ENCODE measurements at regions not wholly inside any gene's neighbourhood (a gene's known extent, or its start where the extent isn't known, plus 50 kb on each side); places are given as distances from the start of the nearest gene placed in this dataset.

DNA sequence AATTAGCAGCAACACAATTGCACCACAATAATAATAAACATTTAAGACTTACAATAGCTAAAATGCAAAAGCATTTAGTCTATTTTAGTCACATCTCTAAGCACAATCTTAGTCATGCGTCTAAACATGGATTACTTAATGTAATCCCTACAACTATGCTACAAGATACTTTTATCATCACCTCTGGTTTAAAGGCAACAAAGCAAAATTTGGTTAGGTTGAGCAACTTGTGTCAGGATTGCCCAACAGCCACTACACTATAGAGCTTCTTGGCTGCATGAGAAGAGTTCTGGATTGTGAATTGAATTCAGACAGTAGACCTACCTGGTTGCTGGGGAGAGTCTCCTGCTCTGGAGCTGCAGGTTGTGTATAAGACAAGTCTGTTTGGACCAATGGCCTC lies 146.5 kb upstream of the PUDP start:
- H2BK120ac ChIP-seq (ENCODE audit: low read depth, low read length) = no peak overlapping the region
- no peak overlapping the region for H2AK5ac ChIP-seq (ENCODE audit: low read depth, low read length)
- H3K14ac ChIP-seq (ENCODE audit: low read length) = no peak overlapping the region
- H3K36me3 ChIP-seq (replicated peaks in 1 of 2; ENCODE audit: control insufficient read depth in 2 of 2, insufficient read depth in 2 of 2, low read length in 2 of 2) = no peaks in the 10 kb centered on the region
- no peak overlapping the region for H3K4ac ChIP-seq (ENCODE audit: low read length)
- no peak overlapping the region for H3K4me2 ChIP-seq (ENCODE audit: insufficient read depth, low read length, poor library complexity, severe bottlenecking)
- no peak overlapping the region for H3K4me3 ChIP-seq (ENCODE audit: low read length in 2 of 2)
- H3K4me1 ChIP-seq (ENCODE audit: control insufficient read depth in 2 of 2, insufficient read depth in 1 of 2, low read depth in 1 of 2, low read length in 2 of 2) = peaks cover 0 to 3% of the 10 kb centered on the region in 2 donors
- H3K9me3 ChIP-seq (replicated peaks in 1 of 2; ENCODE audit: control insufficient read depth in 2 of 2, insufficient read depth in 1 of 2, low read depth in 1 of 2, low read length in 2 of 2) = peaks cover 1 to 3% of the 10 kb centered on the region in 2 donors
- no peak overlapping the region for H2BK15ac ChIP-seq (ENCODE audit: low read length)
- DNase-seq (ENCODE audit: low spot score) = no peak
- H3K23ac ChIP-seq (ENCODE audit: low read depth, low read length, poor library complexity) = no peak overlapping the region
- no peak overlapping the region for H2BK12ac ChIP-seq (ENCODE audit: low read length)
- H2BK5ac ChIP-seq (ENCODE audit: low read length) = no peak overlapping the region
- H3K27me3 ChIP-seq (ENCODE audit: control insufficient read depth in 3 of 3, insufficient read depth in 3 of 3, low read depth in 1 of 3, low read length in 3 of 3) = no peaks in the 10 kb centered on the region
- no peak overlapping the region for H2AFZ ChIP-seq (ENCODE audit: low read length)
- H4K91ac ChIP-seq (ENCODE audit: low read depth, low read length, poor library complexity) = no peak overlapping the region
- H3K79me1 ChIP-seq (ENCODE audit: low read depth, low read length) = no peaks in the 10 kb centered on the region
- no CpG with 5 or more reads among the region's 1 CpG for WGBS, 2 donors (ENCODE audit: extremely low coverage in 2 of 2, insufficient read length in 2 of 2, insufficient replicate concordance in 1 of 2)
- H3K9ac ChIP-seq (ENCODE audit: low read depth, low read length, poor library complexity) = no peak overlapping the region
- H3K18ac ChIP-seq (ENCODE audit: low read length) = no peak overlapping the region
- H3K27ac ChIP-seq (replicated peaks; ENCODE audit: low read length) = no peak overlapping the region
- no peak overlapping the region for H4K8ac ChIP-seq (ENCODE audit: low read depth, low read length)

DNA sequence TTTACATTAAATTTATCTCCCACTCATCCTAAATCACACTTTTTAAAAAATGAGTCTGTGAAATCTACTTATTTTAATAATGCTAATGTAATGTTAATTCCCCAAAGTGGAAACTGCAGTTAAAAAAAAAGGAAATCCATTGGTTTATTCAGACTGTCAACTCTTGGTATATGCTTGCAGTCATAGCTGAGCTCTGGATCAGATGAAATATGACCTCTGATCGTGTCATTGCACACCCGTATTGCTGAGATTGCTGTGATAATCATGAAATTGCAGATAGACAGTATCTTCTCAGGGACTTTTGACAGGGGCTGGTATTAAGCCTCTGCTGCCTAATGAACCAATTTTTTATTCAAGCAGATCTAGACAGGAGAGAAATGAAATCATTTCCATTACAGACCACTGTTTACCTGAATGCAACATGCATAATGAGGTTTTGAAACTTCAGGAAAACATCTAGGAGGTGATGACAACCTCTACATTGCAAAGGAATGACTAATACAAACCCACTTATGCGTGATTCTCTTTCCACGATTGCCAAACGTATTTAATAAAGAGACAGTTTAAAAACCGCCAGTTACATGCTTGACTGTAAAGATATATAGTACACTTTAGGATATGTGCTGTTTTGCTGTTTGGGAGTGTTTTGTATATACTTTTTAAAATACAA lies 138.3 kb upstream of the PUDP start:
- H3K23ac ChIP-seq (ENCODE audit: low read depth, low read length, poor library complexity) = no peak overlapping the region
- no peak overlapping the region for H2AK5ac ChIP-seq (ENCODE audit: low read depth, low read length)
- no peak overlapping the region for H2BK15ac ChIP-seq (ENCODE audit: low read length)
- no peak overlapping the region for H4K91ac ChIP-seq (ENCODE audit: low read depth, low read length, poor library complexity)
- no peak overlapping the region for H3K27ac ChIP-seq (replicated peaks; ENCODE audit: low read length)
- H3K4me1 ChIP-seq (ENCODE audit: control insufficient read depth in 2 of 2, insufficient read depth in 1 of 2, low read depth in 1 of 2, low read length in 2 of 2) = peaks cover 0 to 3% of the 10 kb centered on the region in 2 donors
- no peak overlapping the region for H3K18ac ChIP-seq (ENCODE audit: low read length)
- WGBS, 2 donors (ENCODE audit: extremely low coverage in 2 of 2, insufficient read length in 2 of 2, insufficient replicate concordance in 1 of 2) = no CpG with 5 or more reads among the region's 6 CpGs
- no peaks in the 10 kb centered on the region for H3K79me1 ChIP-seq (ENCODE audit: low read depth, low read length)
- no peak overlapping the region for H2BK12ac ChIP-seq (ENCODE audit: low read length)
- H3K4me2 ChIP-seq (ENCODE audit: insufficient read depth, low read length, poor library complexity, severe bottlenecking) = no peak overlapping the region
- no peak overlapping the region for H3K14ac ChIP-seq (ENCODE audit: low read length)
- no peaks in the 10 kb centered on the region for H3K36me3 ChIP-seq (replicated peaks in 1 of 2; ENCODE audit: control insufficient read depth in 2 of 2, insufficient read depth in 2 of 2, low read length in 2 of 2)
- no peak overlapping the region for H3K9ac ChIP-seq (ENCODE audit: low read depth, low read length, poor library complexity)
- no peaks in the 10 kb centered on the region for H3K9me3 ChIP-seq (replicated peaks in 1 of 2; ENCODE audit: control insufficient read depth in 2 of 2, insufficient read depth in 1 of 2, low read depth in 1 of 2, low read length in 2 of 2)
- H2BK5ac ChIP-seq (ENCODE audit: low read length) = no peak overlapping the region
- H3K4ac ChIP-seq (ENCODE audit: low read length) = no peak overlapping the region
- H2AFZ ChIP-seq (ENCODE audit: low read length) = no peak overlapping the region
- no peaks in the 10 kb centered on the region for H3K27me3 ChIP-seq (ENCODE audit: control insufficient read depth in 3 of 3, insufficient read depth in 3 of 3, low read depth in 1 of 3, low read length in 3 of 3)
- no peak overlapping the region for H2BK120ac ChIP-seq (ENCODE audit: low read depth, low read length)
- H3K4me3 ChIP-seq (ENCODE audit: low read length in 2 of 2) = no peak overlapping the region
- H4K8ac ChIP-seq (ENCODE audit: low read depth, low read length) = no peak overlapping the region
- no peak for DNase-seq (ENCODE audit: low spot score)

DNA sequence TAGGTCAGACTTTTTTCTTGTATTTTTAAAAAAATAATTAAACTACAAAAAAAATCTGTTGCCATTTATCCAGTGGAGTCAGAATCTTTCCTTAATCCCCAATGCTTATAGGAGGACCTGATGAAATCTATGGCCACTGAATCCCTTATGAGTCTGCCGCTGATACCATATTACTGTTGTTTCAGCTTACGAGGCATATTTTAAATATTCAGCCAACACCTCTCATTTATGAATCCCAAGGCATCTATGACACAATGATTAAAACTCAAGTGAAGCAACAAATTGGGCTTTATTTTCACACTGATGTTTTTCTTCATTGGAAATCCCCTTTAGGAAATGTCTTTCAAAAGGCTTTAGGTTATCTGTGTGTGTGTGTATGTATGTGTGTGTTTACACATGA lies 137.8 kb upstream of the PUDP start:
- Histone ChIP-seq H3K4ac (ENCODE audit: low read length) (no peak overlapping the region), H2BK15ac (ENCODE audit: low read length) (no peak overlapping the region), H3K4me2 (ENCODE audit: insufficient read depth, low read length, poor library complexity, severe bottlenecking) (no peak overlapping the region), H3K4me3 (ENCODE audit: low read length in 2 of 2) (no peak overlapping the region), H3K18ac (ENCODE audit: low read length) (no peak overlapping the region), H2BK5ac (ENCODE audit: low read length) (no peak overlapping the region), H3K9me3 (replicated peaks in 1 of 2; ENCODE audit: control insufficient read depth in 2 of 2, insufficient read depth in 1 of 2, low read depth in 1 of 2, low read length in 2 of 2) (no peaks in the 10 kb centered on the region), H3K27me3 (ENCODE audit: control insufficient read depth in 3 of 3, insufficient read depth in 3 of 3, low read depth in 1 of 3, low read length in 3 of 3) (no peaks in the 10 kb centered on the region), H3K27ac (replicated peaks; ENCODE audit: low read length) (no peak overlapping the region), H3K23ac (ENCODE audit: low read depth, low read length, poor library complexity) (no peak overlapping the region), H2BK120ac (ENCODE audit: low read depth, low read length) (no peak overlapping the region), H3K36me3 (replicated peaks in 1 of 2; ENCODE audit: control insufficient read depth in 2 of 2, insufficient read depth in 2 of 2, low read length in 2 of 2) (no peaks in the 10 kb centered on the region), H3K4me1 (ENCODE audit: control insufficient read depth in 2 of 2, insufficient read depth in 1 of 2, low read depth in 1 of 2, low read length in 2 of 2) (peaks cover 0 to 3% of the 10 kb centered on the region in 2 donors), H2BK12ac (ENCODE audit: low read length) (no peak overlapping the region), H4K8ac (ENCODE audit: low read depth, low read length) (no peak overlapping the region), H2AK5ac (ENCODE audit: low read depth, low read length) (no peak overlapping the region), H3K79me1 (ENCODE audit: low read depth, low read length) (no peaks in the 10 kb centered on the region), H3K9ac (ENCODE audit: low read depth, low read length, poor library complexity) (no peak overlapping the region), H3K14ac (ENCODE audit: low read length) (no peak overlapping the region), H2AFZ (ENCODE audit: low read length) (no peak overlapping the region), H4K91ac (ENCODE audit: low read depth, low read length, poor library complexity) (no peak overlapping the region)
- DNase-seq (ENCODE audit: low spot score) = no peak
- no CpG with 5 or more reads among the region's 2 CpGs for WGBS, 2 donors (ENCODE audit: extremely low coverage in 2 of 2, insufficient read length in 2 of 2, insufficient replicate concordance in 1 of 2)

DNA sequence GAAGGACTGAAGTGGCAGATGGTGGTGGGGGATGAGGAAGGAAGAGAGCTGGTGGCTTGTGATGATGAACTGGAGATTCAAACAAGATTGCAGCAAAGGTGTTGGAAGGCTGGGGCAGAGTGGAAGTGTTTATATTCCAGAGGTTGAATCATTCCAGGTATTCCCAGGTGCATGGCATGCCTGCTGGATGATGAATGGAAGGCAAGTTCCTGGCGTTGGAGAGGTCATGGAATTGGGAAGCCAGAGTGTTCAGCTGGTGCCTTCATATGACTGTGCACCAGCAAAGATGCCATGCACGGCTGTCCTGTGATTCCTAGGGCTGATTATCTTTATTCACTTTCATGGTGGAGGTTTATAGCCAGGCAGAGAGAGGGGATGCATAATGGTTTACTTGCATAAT lies 135.8 kb upstream of the PUDP start:
- H3K18ac ChIP-seq (ENCODE audit: low read length) = no peak overlapping the region
- H3K27ac ChIP-seq (replicated peaks; ENCODE audit: low read length) = no peak overlapping the region
- H4K91ac ChIP-seq (ENCODE audit: low read depth, low read length, poor library complexity) = no peak overlapping the region
- no peak overlapping the region for H3K4me2 ChIP-seq (ENCODE audit: insufficient read depth, low read length, poor library complexity, severe bottlenecking)
- H3K4me3 ChIP-seq (ENCODE audit: low read length in 2 of 2) = no peak overlapping the region
- H2AK5ac ChIP-seq (ENCODE audit: low read depth, low read length) = no peak overlapping the region
- H3K36me3 ChIP-seq (replicated peaks in 1 of 2; ENCODE audit: control insufficient read depth in 2 of 2, insufficient read depth in 2 of 2, low read length in 2 of 2) = no peaks in the 10 kb centered on the region
- H2BK120ac ChIP-seq (ENCODE audit: low read depth, low read length) = no peak overlapping the region
- no peak overlapping the region for H4K8ac ChIP-seq (ENCODE audit: low read depth, low read length)
- H2AFZ ChIP-seq (ENCODE audit: low read length) = no peak overlapping the region
- no peak for DNase-seq (ENCODE audit: low spot score)
- H3K23ac ChIP-seq (ENCODE audit: low read depth, low read length, poor library complexity) = no peak overlapping the region
- WGBS, 2 donors (ENCODE audit: extremely low coverage in 2 of 2, insufficient read length in 2 of 2, insufficient replicate concordance in 1 of 2) = no CpG with 5 or more reads among the region's 2 CpGs
- H2BK5ac ChIP-seq (ENCODE audit: low read length) = no peak overlapping the region
- no peaks in the 10 kb centered on the region for H3K9me3 ChIP-seq (replicated peaks in 1 of 2; ENCODE audit: control insufficient read depth in 2 of 2, insufficient read depth in 1 of 2, low read depth in 1 of 2, low read length in 2 of 2)
- no peak overlapping the region for H3K4ac ChIP-seq (ENCODE audit: low read length)
- H3K9ac ChIP-seq (ENCODE audit: low read depth, low read length, poor library complexity) = no peak overlapping the region
- H3K4me1 ChIP-seq (ENCODE audit: control insufficient read depth in 2 of 2, insufficient read depth in 1 of 2, low read depth in 1 of 2, low read length in 2 of 2) = no peaks in the 10 kb centered on the region
- no peak overlapping the region for H2BK15ac ChIP-seq (ENCODE audit: low read length)
- no peaks in the 10 kb centered on the region for H3K27me3 ChIP-seq (ENCODE audit: control insufficient read depth in 3 of 3, insufficient read depth in 3 of 3, low read depth in 1 of 3, low read length in 3 of 3)
- H2BK12ac ChIP-seq (ENCODE audit: low read length) = no peak overlapping the region
- H3K79me1 ChIP-seq (ENCODE audit: low read depth, low read length) = no peaks in the 10 kb centered on the region
- no peak overlapping the region for H3K14ac ChIP-seq (ENCODE audit: low read length)
